HEK293 (cell line): ENCODE measurements at regions not wholly inside any gene's neighbourhood (a gene's known extent, or its start where the extent isn't known, plus 50 kb on each side); places are given as distances from the start of the nearest gene placed in this dataset.

Experiments used
- CTCF ChIA-PET: fragments of 350-600 bp; formaldehyde crosslinking; extraction: SDS; loops from one replicate; lab custom pipeline; 2021; ENCODE audit warnings: antibody characterized with exemption; lab: Yijun Ruan, JAX
- POLR2A ChIA-PET: fragments of 300-600 bp; formaldehyde crosslinking; extraction: SDS; loops from one replicate; lab custom pipeline; 2020; ENCODE audit warnings: antibody characterized with exemption, inconsistent platforms; lab: Yijun Ruan, JAX
- H3K27ac ChIP-seq: fragments of 200-500 bp; sonication (Bioruptor generic); 2 replicates; pipeline ENCODE4 v1.5.1; 2014; ENCODE audit warnings: low read depth, low read length, control low read depth, inconsistent platforms; ENCODE audit errors: extremely low read depth
- H3K36me3 ChIP-seq, 2 experiments: fragments of 200-500 bp in 1 of 2; sonication (Bioruptor generic) in 1 of 2; 1 replicate in 1 of 2; 2 replicates in 1 of 2; pipeline ENCODE4 v1.5.1; 2014 to 2017; ENCODE audit warnings: inconsistent platforms in 2 of 2, low read length in 2 of 2; ENCODE audit not compliant: control insufficient read depth in 2 of 2, insufficient read depth in 1 of 2
- H3K4me1 ChIP-seq: fragments of 200-500 bp; sonication (Bioruptor generic); 2 replicates; pipeline ENCODE4 v1.5.1; 2014; ENCODE audit warnings: mild to moderate bottlenecking, low read length, inconsistent platforms; ENCODE audit not compliant: control insufficient read depth, insufficient read depth
- H3K4me3 ChIP-seq: 2 replicates; pipeline ENCODE4 v1.5.1; 2011; ENCODE audit warnings: low read depth, mild to moderate bottlenecking, control low read depth, low read length, moderate library complexity
- H3K9me3 ChIP-seq: fragments of 200-500 bp; sonication (Bioruptor generic); 2 replicates; pipeline ENCODE4 v1.5.1; 2014; ENCODE audit warnings: low read depth, low read length, inconsistent platforms; ENCODE audit not compliant: control insufficient read depth, insufficient read depth
- HOXD13 ChIP-seq: sonication (generic); formaldehyde crosslinking; IDR thresholded peaks from 2 replicates; pipeline ENCODE4 v1.8.0; 2022; ENCODE audit warnings: missing genetic modification reagents, borderline replicate concordance
- KLF8 ChIP-seq: fragments of 450-650 bp; formaldehyde crosslinking; IDR thresholded peaks from 2 replicates; pipeline ENCODE4 v1.5.1; 2016; ENCODE audit warnings: missing biosample characterization, missing genetic modification characterization
- OSR2 ChIP-seq: fragments of 450-650 bp; formaldehyde crosslinking; IDR thresholded peaks from 2 replicates; pipeline ENCODE4 v1.5.1; 2016; ENCODE audit warnings: missing biosample characterization, missing genetic modification characterization
- SP7 ChIP-seq: fragments of 450-650 bp; formaldehyde crosslinking; IDR thresholded peaks from 2 replicates; pipeline ENCODE4 v1.5.1; 2016; ENCODE audit warnings: missing biosample characterization, missing genetic modification characterization
- ZBTB7A ChIP-seq: fragments of 450-650 bp; formaldehyde crosslinking; IDR thresholded peaks from 2 replicates; pipeline ENCODE4 v1.5.1; 2016; ENCODE audit warnings: low read depth, missing biosample characterization, missing genetic modification characterization
- ZFHX2 ChIP-seq: fragments of 450-650 bp; formaldehyde crosslinking; conservative IDR thresholded peaks from 2 replicates; pipeline ENCODE4 v1.5.1; 2016; ENCODE audit warnings: missing biosample characterization, missing genetic modification characterization
- ZFP37 ChIP-seq: fragments of 450-650 bp; formaldehyde crosslinking; IDR thresholded peaks from 2 replicates; pipeline ENCODE4 v1.5.1; 2016; ENCODE audit warnings: missing biosample characterization, missing genetic modification characterization
- ZNF138 ChIP-seq: fragments of 450-650 bp; formaldehyde crosslinking; IDR thresholded peaks from 2 replicates; pipeline ENCODE4 v1.5.1; 2016; ENCODE audit warnings: missing biosample characterization, missing genetic modification characterization, borderline replicate concordance
- ZNF274 ChIP-seq, 2 experiments: fragments of 200-500 bp in 1 of 2; fragments of 450-650 bp in 1 of 2; sonication (Bioruptor generic) in 1 of 2; formaldehyde crosslinking in 1 of 2; IDR thresholded peaks; 2 replicates each; pipeline versions ENCODE4 v1.5.1 to v1.6.1; 2014 to 2016; ENCODE audit warnings: borderline replicate concordance in 1 of 2, inconsistent platforms in 1 of 2, low read length in 1 of 2, missing biosample characterization in 1 of 2, missing genetic modification characterization in 1 of 2
- ZNF324 ChIP-seq: fragments of 450-650 bp; formaldehyde crosslinking; IDR thresholded peaks from 2 replicates; pipeline ENCODE4 v1.5.1; 2016; ENCODE audit warnings: missing biosample characterization, missing genetic modification characterization
- ZNF768 ChIP-seq: fragments of 450-650 bp; formaldehyde crosslinking; IDR thresholded peaks from 2 replicates; pipeline ENCODE4 v1.5.1; 2018; ENCODE audit warnings: missing biosample characterization, mild to moderate bottlenecking, missing genetic modification characterization
- ZNF785 ChIP-seq: fragments of 450-650 bp; formaldehyde crosslinking; IDR thresholded peaks from 2 replicates; pipeline ENCODE4 v1.5.1; 2016; ENCODE audit warnings: missing biosample characterization, missing genetic modification characterization
- ZNF791 ChIP-seq: fragments of 450-650 bp; formaldehyde crosslinking; IDR thresholded peaks from 2 replicates; pipeline ENCODE4 v1.5.1; 2016; ENCODE audit warnings: missing biosample characterization, missing genetic modification characterization
- ZNF792 ChIP-seq: fragments of 450-650 bp; formaldehyde crosslinking; IDR thresholded peaks from 2 replicates; pipeline ENCODE4 v1.5.1; 2016; ENCODE audit warnings: missing biosample characterization, missing genetic modification characterization
- TF ChIP-seq, protein P1 (sequence below): fragments of 450-650 bp; formaldehyde crosslinking; IDR thresholded peaks from 2 replicates; pipeline ENCODE4 v1.5.1; 2016; ENCODE audit warnings: missing biosample characterization, missing genetic modification characterization, low read depth
- TF ChIP-seq, protein P2 (sequence below): fragments of 450-650 bp; formaldehyde crosslinking; IDR thresholded peaks from 2 replicates; pipeline ENCODE4 v1.5.0; 2017; ENCODE audit warnings: missing biosample characterization, missing genetic modification characterization, borderline replicate concordance

DNA sequence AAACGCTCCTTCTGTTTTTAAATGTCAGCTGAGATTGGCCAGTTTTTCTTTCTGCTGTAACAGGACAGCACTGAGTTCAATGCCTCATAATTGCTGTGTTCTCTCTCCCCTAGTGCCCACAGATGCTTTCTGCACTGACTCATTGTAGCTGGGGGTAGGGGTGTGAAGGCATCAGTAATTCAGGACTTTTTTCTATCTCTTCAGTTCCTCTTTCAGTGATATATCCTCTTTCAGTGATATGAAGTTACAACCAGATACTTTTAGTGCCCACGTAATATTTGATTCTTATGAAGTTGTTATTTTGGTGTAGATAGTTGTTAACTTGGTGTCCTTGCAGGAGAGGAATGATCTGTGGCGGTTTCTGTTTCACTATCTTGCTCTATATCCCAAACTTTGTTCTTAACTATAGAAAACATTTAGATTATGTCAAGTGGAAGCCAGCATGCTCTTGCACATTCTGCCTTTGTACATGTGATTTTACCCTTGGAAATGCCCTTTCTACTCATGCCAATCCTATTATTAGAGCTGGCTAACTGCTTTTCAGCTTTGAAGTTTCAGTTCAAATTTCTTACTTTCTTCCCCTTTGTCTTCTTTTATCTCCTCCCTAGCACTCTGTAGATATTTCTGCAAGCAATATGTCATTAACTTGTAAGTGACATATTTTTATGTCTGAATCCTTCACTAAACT, 1258.4 kb downstream of the FAM133A start:
- H3K4me3 ChIP-seq = no peak overlapping the region
- no peak overlapping the region for H3K27ac ChIP-seq
- CTCF ChIA-PET = no interaction called here
- no peaks in the 10 kb centered on the region for H3K4me1 ChIP-seq
- no peaks in the 10 kb centered on the region for H3K9me3 ChIP-seq
- TF ChIP-seq ZNF792 (tag by site-specific recombination) = no peak
- TF ChIP-seq, all 188 proteins: peak for 0
- no peaks in the 10 kb centered on the region for H3K36me3 ChIP-seq
- POLR2A ChIA-PET = no interaction called here

DNA sequence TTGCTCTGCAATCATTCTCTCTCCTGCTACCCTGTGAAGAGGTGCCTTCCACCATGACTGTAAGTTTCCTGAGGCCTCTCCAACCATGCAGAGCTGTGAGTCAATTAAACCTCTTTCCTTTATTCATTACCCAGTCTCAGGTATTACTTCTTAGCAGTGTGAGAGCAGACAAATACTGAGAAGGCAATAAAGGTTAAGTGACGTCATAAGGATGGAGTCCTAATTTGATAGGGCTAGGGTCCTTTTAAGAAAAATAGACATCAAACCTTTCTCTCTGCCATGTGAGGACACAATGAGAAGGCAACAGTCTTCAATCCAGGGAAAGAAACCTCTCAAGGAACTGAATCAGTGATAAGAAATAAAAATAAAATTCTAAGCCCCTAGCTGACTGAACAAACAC, 1262.7 kb downstream of the FAM133A start:
- H3K27ac ChIP-seq = no peak overlapping the region
- no peak overlapping the region for H3K4me3 ChIP-seq
- TF ChIP-seq, protein P1, sequence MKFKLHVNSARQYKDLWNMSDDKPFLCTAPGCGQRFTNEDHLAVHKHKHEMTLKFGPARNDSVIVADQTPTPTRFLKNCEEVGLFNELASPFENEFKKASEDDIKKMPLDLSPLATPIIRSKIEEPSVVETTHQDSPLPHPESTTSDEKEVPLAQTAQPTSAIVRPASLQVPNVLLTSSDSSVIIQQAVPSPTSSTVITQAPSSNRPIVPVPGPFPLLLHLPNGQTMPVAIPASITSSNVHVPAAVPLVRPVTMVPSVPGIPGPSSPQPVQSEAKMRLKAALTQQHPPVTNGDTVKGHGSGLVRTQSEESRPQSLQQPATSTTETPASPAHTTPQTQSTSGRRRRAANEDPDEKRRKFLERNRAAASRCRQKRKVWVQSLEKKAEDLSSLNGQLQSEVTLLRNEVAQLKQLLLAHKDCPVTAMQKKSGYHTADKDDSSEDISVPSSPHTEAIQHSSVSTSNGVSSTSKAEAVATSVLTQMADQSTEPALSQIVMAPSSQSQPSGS = peak; percentile 70; the same call in 1 of the 2 replicates
- no peak for TF ChIP-seq SP7 (tag by site-specific recombination)
- TF ChIP-seq, all 188 proteins: peak for 1
- Histone ChIP-seq H3K4me1 (no peaks in the 10 kb centered on the region), H3K36me3 (no peaks in the 10 kb centered on the region), H3K9me3 (peaks cover 3% of the 10 kb centered on the region; the same call in 1 of the 2 replicates)
- CTCF ChIA-PET = no interaction called here
- POLR2A ChIA-PET = no interaction called here

DNA sequence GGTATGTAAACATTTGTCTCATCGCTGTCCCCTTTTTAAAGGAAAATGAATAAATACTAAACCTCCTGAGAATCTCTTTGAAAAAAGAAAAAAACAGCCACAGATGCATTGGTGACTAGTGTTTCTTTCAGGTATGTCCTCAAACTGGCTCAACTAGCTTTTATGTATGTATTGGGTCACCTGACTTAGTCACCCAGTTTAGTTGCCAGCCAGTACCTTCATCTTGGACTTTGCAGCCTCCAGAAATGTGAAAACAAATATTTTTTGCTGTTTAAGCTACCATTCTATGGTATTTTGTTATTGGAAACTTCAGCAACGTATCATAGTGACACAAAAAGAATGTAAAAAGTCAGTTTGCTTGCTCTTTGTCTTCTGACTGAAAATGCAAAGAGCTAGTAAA, 1263.5 kb downstream of the FAM133A start:
- CTCF ChIA-PET = no interaction called here
- TF ChIP-seq OSR2 (tag by site-specific recombination) (no peak), ZNF324 (tag by site-specific recombination) (no peak), HOXD13 (CRISPR knock-in tag) (no peak), ZNF768 (tag by site-specific recombination) (no peak), ZNF785 (tag by site-specific recombination) (no peak), ZFP37 (tag by site-specific recombination) (no peak), ZNF274 (IDR thresholded peaks at IDR 0.05; ENCODE audit: low read length) (no peak), ZNF274 (tag by site-specific recombination; IDR thresholded peaks at IDR 0.05; ENCODE audit: borderline replicate concordance) (no peak), ZNF138 (tag by site-specific recombination) (no peak), ZFHX2 (tag by site-specific recombination) (no peak), ZNF792 (tag by site-specific recombination) (no peak), KLF8 (no peak), ZNF791 (tag by site-specific recombination) (no peak), ZBTB7A (tag by site-specific recombination) (no peak)
- TF ChIP-seq, protein P2, sequence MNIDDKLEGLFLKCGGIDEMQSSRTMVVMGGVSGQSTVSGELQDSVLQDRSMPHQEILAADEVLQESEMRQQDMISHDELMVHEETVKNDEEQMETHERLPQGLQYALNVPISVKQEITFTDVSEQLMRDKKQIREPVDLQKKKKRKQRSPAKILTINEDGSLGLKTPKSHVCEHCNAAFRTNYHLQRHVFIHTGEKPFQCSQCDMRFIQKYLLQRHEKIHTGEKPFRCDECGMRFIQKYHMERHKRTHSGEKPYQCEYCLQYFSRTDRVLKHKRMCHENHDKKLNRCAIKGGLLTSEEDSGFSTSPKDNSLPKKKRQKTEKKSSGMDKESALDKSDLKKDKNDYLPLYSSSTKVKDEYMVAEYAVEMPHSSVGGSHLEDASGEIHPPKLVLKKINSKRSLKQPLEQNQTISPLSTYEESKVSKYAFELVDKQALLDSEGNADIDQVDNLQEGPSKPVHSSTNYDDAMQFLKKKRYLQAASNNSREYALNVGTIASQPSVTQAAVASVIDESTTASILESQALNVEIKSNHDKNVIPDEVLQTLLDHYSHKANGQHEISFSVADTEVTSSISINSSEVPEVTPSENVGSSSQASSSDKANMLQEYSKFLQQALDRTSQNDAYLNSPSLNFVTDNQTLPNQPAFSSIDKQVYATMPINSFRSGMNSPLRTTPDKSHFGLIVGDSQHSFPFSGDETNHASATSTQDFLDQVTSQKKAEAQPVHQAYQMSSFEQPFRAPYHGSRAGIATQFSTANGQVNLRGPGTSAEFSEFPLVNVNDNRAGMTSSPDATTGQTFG (tag by site-specific recombination) = no peak
- POLR2A ChIA-PET = no interaction called here

More for the DNA sequence above, 1263.5 kb downstream of the FAM133A start:
- H3K36me3 ChIP-seq = no peaks in the 10 kb centered on the region
- H3K4me3 ChIP-seq = no peak overlapping the region
- peaks cover 3% of the 10 kb centered on the region; the same call in 1 of the 2 replicates for H3K9me3 ChIP-seq
- no peak overlapping the region for H3K27ac ChIP-seq
- no peaks in the 10 kb centered on the region for H3K4me1 ChIP-seq
